SK-N-SH treated with all-trans-retinoic acid at 6 μM for 48 hours (cell line): ENCODE measurements at regions not wholly inside any gene's neighbourhood (a gene's known extent, or its start where the extent isn't known, plus 50 kb on each side); places are given as distances from the start of the nearest gene placed in this dataset.

Experiments used
- ATAC-seq: fragments of 200-7000 bp; cut with Tn5 transposase; 3 replicates; pipeline ENCODE4 v1.9.1; 2020; ENCODE audit warnings: mild to moderate bottlenecking, moderate library complexity
- ARNTL ChIP-seq: fragments of 450-650 bp; formaldehyde crosslinking; IDR thresholded peaks from 2 replicates; pipeline ENCODE4 v1.5.0; 2020; ENCODE audit warnings: low read depth, mild to moderate bottlenecking, moderate library complexity, borderline replicate concordance
- BACH2 ChIP-seq: fragments of 250-450 bp; sonication (Bioruptor Pico); IDR thresholded peaks from 2 replicates; pipeline ENCODE4 v1.9.0; 2021; ENCODE audit warnings: mild to moderate bottlenecking, borderline replicate concordance
- CREB5 ChIP-seq: fragments of 250-450 bp; sonication (Bioruptor Pico); IDR thresholded peaks from 2 replicates; pipeline ENCODE4 v1.5.1; 2020; ENCODE audit warnings: low read depth, mild to moderate bottlenecking, moderate library complexity
- CSDC2 ChIP-seq: fragments of 250-450 bp; sonication (Bioruptor Pico); IDR thresholded peaks from 2 replicates; pipeline ENCODE4 v1.5.0; 2020; ENCODE audit warnings: mild to moderate bottlenecking, moderate library complexity
- CSRNP3 ChIP-seq: fragments of 250-450 bp; sonication (Bioruptor Pico); IDR thresholded peaks from 2 replicates; pipeline ENCODE4 v1.5.1; 2021; ENCODE audit warnings: mild to moderate bottlenecking, moderate library complexity
- ESRRG ChIP-seq: fragments of 250-450 bp; sonication (Bioruptor Pico); IDR thresholded peaks from 2 replicates; pipeline ENCODE4 v1.6.1; 2021; ENCODE audit warnings: mild to moderate bottlenecking
- GLIS3 ChIP-seq: fragments of 250-450 bp; sonication (Bioruptor Pico); IDR thresholded peaks from 2 replicates; pipeline ENCODE4 v1.5.0; 2020; ENCODE audit warnings: mild to moderate bottlenecking, moderate library complexity
- ISL1 ChIP-seq: fragments of 250-450 bp; sonication (Bioruptor Pico); IDR thresholded peaks from 2 replicates; pipeline ENCODE4 v2.1.2; 2022; ENCODE audit warnings: mild to moderate bottlenecking, moderate library complexity
- OSR1 ChIP-seq: fragments of 250-450 bp; sonication (Bioruptor Pico); IDR thresholded peaks from 2 replicates; pipeline ENCODE4 v1.8.0; 2022; ENCODE audit warnings: moderate library complexity, mild to moderate bottlenecking, inconsistent platforms
- PATZ1 ChIP-seq: fragments of 250-450 bp; sonication (Bioruptor Pico); IDR thresholded peaks from 2 replicates; pipeline ENCODE4 v1.8.0; 2020; ENCODE audit warnings: mild to moderate bottlenecking, moderate library complexity, borderline replicate concordance
- POU6F1 ChIP-seq: fragments of 250-450 bp; sonication (Bioruptor Pico); IDR thresholded peaks from 2 replicates; pipeline ENCODE4 v1.8.0; 2021; ENCODE audit warnings: low read depth, mild to moderate bottlenecking, moderate library complexity, borderline replicate concordance
- PPARA ChIP-seq: fragments of 250-450 bp; sonication (Bioruptor Pico); IDR thresholded peaks from 2 replicates; pipeline ENCODE4 v1.5.0; 2020; ENCODE audit warnings: mild to moderate bottlenecking, borderline replicate concordance
- RARB ChIP-seq: fragments of 250-450 bp; sonication (Bioruptor Pico); IDR thresholded peaks from 2 replicates; pipeline ENCODE4 v1.8.0; 2021; ENCODE audit warnings: mild to moderate bottlenecking, moderate library complexity
- TCF4 ChIP-seq: fragments of 250-450 bp; sonication (Bioruptor Pico); IDR thresholded peaks from 2 replicates; pipeline ENCODE4 v1.8.0; 2021; ENCODE audit warnings: mild to moderate bottlenecking, moderate library complexity, borderline replicate concordance
- TOX ChIP-seq: fragments of 250-450 bp; sonication (Bioruptor Pico); IDR thresholded peaks from 2 replicates; pipeline ENCODE4 v1.8.0; 2021; ENCODE audit warnings: mild to moderate bottlenecking, moderate library complexity, borderline replicate concordance
- TSHZ2 ChIP-seq: fragments of 250-450 bp; sonication (Bioruptor Pico); IDR thresholded peaks from 2 replicates; pipeline ENCODE4 v1.5.0; 2020; ENCODE audit warnings: mild to moderate bottlenecking, moderate library complexity
- ZC3H10 ChIP-seq: fragments of 250-450 bp; sonication (Bioruptor Pico); IDR thresholded peaks from 2 replicates; pipeline ENCODE4 v1.5.1; 2021; ENCODE audit warnings: mild to moderate bottlenecking, moderate library complexity
- ZFP30 ChIP-seq: fragments of 450-650 bp; formaldehyde crosslinking; IDR thresholded peaks from 2 replicates; pipeline ENCODE4 v1.5.0; 2022; ENCODE audit warnings: mild to moderate bottlenecking, moderate library complexity
- ZNF565 ChIP-seq: fragments of 450-650 bp; formaldehyde crosslinking; conservative IDR thresholded peaks from 2 replicates; pipeline ENCODE4 v1.5.0; 2020; ENCODE audit warnings: low read depth, mild to moderate bottlenecking, moderate library complexity
- ZNF70 ChIP-seq: fragments of 450-650 bp; formaldehyde crosslinking; IDR thresholded peaks from 2 replicates; pipeline ENCODE4 v1.5.0; 2020; ENCODE audit warnings: mild to moderate bottlenecking, moderate library complexity
- ZNF8 ChIP-seq: fragments of 450-650 bp; formaldehyde crosslinking; IDR thresholded peaks from 2 replicates; pipeline ENCODE4 v1.5.0; 2020; ENCODE audit warnings: mild to moderate bottlenecking, moderate library complexity

GRCh38 chr1:229194096-229194495 lies 76.8 kb upstream of the RAB4A start (continued):
- TF ChIP-seq TSHZ2 (CRISPR knock-in tag) (no peak), PPARA (CRISPR knock-in tag) (no peak), RARB (CRISPR knock-in tag) (no peak), ARNTL (CRISPR knock-in tag) (no peak)

- TF ChIP-seq ZNF70 (CRISPR knock-in tag) (no peak), CSRNP3 (no peak), PPARA (CRISPR knock-in tag) (no peak), GLIS3 (CRISPR knock-in tag) (no peak), ZNF565 (CRISPR knock-in tag) (no peak), ESRRG (CRISPR knock-in tag) (no peak), ZFP30 (CRISPR knock-in tag) (no peak), PATZ1 (CRISPR knock-in tag) (no peak), RARB (CRISPR knock-in tag) (no peak), BACH2 (CRISPR knock-in tag) (no peak), OSR1 (CRISPR knock-in tag) (no peak), TOX (no peak), ZNF8 (CRISPR knock-in tag) (no peak), CSDC2 (no peak), TSHZ2 (CRISPR knock-in tag) (no peak), ARNTL (CRISPR knock-in tag) (no peak), TCF4 (CRISPR knock-in tag) (no peak), ISL1 (CRISPR knock-in tag) (no peak), CREB5 (CRISPR knock-in tag) (no peak)
- no peak for ATAC-seq
Measured at GRCh38 chr1:229195246-229195645, 75.7 kb upstream of the RAB4A start.

- ATAC-seq: no peak
Measured at GRCh38 chr1:229196404-229197264, 74.3 kb upstream of the RAB4A start.

More at GRCh38 chr1:229196404-229197264, 74.3 kb upstream of the RAB4A start:
- TF ChIP-seq CSRNP3: no peak
- TF ChIP-seq ZC3H10 (CRISPR knock-in tag): no peak
- TF ChIP-seq ZFP30 (CRISPR knock-in tag): no peak
- no peak for TF ChIP-seq POU6F1
- no peak for TF ChIP-seq GLIS3 (CRISPR knock-in tag)
- no peak for TF ChIP-seq OSR1 (CRISPR knock-in tag)
